ENCODE measurements at regions not wholly inside any gene's neighbourhood (a gene's known extent, or its start where the extent isn't known, plus 50 kb on each side); places are given as distances from the start of the nearest gene placed in this dataset.
"Not testable (repeated sequence)": the region's sequence is repeated elsewhere in the genome, so short reads cannot be mapped to it uniquely, and the experiment has no call there.

DNA sequence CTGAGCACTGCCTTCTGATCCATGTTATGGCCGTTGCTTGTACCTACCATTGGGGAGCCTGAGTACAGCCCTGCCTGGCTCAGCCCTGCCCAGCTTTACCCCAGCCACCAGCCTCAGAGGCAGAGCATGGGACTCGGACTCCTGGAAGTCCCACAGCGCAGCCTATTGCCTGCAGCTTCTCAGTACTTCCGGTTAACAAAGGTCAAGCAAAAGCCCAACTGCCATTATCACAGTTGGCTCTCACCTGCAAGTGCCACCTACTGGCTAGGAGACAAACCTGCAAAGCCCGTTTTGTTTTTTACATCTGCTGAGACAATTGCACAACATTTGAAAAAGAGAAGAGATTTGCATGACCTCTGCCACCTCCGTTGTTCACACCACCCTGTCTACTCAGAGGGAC is 1081.7 kb downstream of the NAALADL2 start:
- Mint-ChIP-seq H3K9me3 (peaks cover 29% of the 10 kb centered on the region), H3K4me1 (ENCODE audit: low read depth) (no peaks in the 10 kb centered on the region), H3K27ac (no peak overlapping the region), H3K36me3 (ENCODE audit: low read depth) (no peaks in the 10 kb centered on the region), H3K27me3 (ENCODE audit: insufficient read depth) (no peaks in the 10 kb centered on the region), H3K4me3 (no peak overlapping the region)
- no peak for DNase-seq (ENCODE audit: low spot score)
- intact Hi-C loops (cut with micrococcal nuclease), result no loop called here

DNA sequence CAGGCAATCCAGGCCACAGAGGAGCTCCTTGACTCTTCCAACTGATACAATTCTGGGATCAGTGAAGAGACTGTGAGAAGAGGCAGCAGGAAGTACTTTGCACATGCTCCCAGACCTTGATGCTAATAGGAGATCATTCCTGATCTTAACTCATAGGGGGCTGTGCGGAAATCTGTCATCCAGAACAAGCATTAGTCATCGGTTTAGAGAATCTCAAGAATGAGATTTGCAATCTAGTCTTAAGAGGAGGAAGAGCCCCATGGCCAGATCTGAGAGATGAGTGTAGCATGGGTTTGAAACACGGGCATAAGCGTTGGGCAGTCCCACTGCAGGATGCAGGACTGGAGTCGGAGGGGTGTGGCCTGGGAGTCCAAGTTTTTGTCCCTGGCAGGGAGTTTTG is 1081.1 kb downstream of the NAALADL2 start:
- intact Hi-C loops (cut with micrococcal nuclease), result no loop called here
- H3K4me1 Mint-ChIP-seq (ENCODE audit: low read depth), result no peaks in the 10 kb centered on the region
- H3K36me3 Mint-ChIP-seq (ENCODE audit: low read depth), result no peaks in the 10 kb centered on the region
- H3K9me3 Mint-ChIP-seq, result peaks cover 28% of the 10 kb centered on the region
- H3K27me3 Mint-ChIP-seq (ENCODE audit: insufficient read depth), result no peaks in the 10 kb centered on the region
- H3K4me3 Mint-ChIP-seq, result no peak overlapping the region
- DNase-seq (ENCODE audit: low spot score), result no peak
- no peak overlapping the region for H3K27ac Mint-ChIP-seq

DNA sequence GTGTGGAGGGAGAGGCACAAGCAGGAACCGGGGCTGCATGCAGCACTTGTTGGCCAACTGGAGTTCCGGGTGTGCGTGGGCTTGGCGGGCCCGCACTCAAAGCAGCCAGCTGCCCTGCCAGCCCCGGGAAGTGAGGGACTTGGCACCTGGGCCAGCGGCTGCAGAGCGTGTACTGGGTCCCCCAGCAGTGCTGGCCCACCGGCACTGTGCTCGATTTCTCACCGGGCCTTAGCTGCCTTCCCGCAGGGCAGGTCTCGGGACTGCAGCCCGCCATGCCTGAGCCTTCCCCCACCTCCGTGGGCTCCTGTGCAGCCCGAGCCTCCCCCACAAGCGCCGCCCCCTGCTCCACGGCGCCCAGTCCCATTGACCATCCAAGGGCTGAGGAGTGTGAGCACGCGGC is 1078.2 kb downstream of the NAALADL2 start:
- H3K4me3 Mint-ChIP-seq; H3K36me3 Mint-ChIP-seq (ENCODE audit: low read depth); H3K4me1 Mint-ChIP-seq (ENCODE audit: low read depth); H3K27me3 Mint-ChIP-seq (ENCODE audit: insufficient read depth); DNase-seq (ENCODE audit: low spot score); intact Hi-C loops (cut with micrococcal nuclease); H3K27ac Mint-ChIP-seq: not testable (repeated sequence)
- peaks cover 39% of the 10 kb centered on the region for H3K9me3 Mint-ChIP-seq

DNA sequence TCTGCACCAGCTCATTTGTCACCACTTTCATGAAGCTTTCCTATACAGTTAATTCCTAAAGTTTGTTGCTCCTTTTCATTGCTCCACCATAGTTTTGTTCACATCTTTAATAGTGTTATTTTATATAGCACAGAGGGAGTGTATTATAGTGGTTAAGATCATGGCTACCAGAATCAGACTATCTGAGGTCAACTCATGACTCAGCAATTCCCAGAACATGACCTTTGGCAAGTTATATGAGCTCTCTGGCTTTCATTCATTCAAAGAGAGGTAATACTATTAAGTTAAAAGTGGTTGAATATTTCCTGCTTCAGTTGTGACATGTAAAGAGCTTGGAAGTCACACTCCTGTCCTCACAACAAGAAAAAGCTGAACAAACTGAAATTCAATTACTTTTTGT is 1073.5 kb downstream of the NAALADL2 start:
- no peak overlapping the region for H3K27ac Mint-ChIP-seq
- no peaks in the 10 kb centered on the region for H3K4me1 Mint-ChIP-seq (ENCODE audit: low read depth)
- no peaks in the 10 kb centered on the region for H3K36me3 Mint-ChIP-seq (ENCODE audit: low read depth)
- intact Hi-C loops (cut with micrococcal nuclease), result no loop called here
- H3K27me3 Mint-ChIP-seq (ENCODE audit: insufficient read depth), result no peaks in the 10 kb centered on the region
- H3K4me3 Mint-ChIP-seq, result no peak overlapping the region
- peaks cover 31% of the 10 kb centered on the region for H3K9me3 Mint-ChIP-seq
- no peak for DNase-seq (ENCODE audit: low spot score)

DNA sequence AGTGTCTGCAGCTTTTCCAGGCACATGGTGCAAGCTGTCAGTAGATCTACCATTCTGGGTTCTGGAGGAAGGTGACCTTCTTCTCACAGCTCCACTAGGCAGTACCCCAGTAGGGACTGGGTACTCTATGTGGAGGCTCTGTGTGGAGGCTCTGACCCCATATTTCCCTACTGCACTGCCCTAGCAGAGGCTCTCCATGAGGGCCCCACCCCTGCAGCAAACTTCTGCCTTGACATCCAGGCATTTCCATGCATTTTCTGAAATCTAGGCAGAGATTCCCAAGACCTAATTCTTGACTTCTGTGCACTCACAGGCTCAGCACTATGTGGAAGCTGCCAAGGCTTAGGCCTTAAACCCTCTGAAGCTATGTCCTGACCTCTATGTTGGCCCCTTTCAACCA is 1060.0 kb downstream of the NAALADL2 start:
- Mint-ChIP-seq H3K36me3 (ENCODE audit: low read depth) (no peaks in the 10 kb centered on the region), H3K9me3 (peaks cover 6% of the 10 kb centered on the region), H3K27ac (no peak overlapping the region), H3K4me1 (ENCODE audit: low read depth) (no peaks in the 10 kb centered on the region), H3K4me3 (no peak overlapping the region), H3K27me3 (ENCODE audit: insufficient read depth) (no peaks in the 10 kb centered on the region)
- DNase-seq (ENCODE audit: low spot score), result no peak
- intact Hi-C loops (cut with micrococcal nuclease), result no loop called here

DNA sequence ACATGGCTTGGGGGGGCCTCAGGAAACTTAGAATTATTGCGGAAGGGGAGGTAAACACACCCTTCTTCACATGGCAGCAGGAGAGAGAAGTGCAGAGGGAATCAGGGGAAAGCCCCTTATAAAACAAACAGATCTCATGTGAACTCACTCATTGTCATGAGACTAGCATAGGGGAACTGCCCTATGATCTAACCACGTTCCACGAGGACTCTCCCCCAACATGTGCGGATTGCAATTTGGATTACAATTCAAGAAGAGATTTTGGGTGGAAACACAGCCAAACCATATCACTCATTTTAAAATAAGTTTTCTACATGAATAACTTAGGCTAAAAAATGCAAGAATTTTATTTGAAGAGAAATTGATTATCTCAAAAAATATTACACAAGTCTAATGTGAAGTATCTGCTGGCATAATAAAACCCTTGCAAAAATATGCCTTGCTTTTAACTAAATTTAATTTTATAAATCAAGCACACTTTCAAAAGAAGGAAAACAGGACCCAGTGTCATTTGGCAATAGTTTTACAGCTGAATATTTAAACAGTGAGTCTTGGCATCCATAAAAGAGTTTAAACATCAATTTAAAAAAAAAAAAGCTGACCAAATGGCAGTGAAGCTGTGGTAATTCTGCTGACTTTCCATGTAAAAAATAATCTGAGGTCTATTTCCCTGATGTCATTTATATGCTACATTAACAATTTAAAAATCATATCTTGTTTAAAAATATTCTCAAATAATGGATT is 1057.2 kb downstream of the NAALADL2 start:
- H3K9me3 Mint-ChIP-seq, result peaks cover 6% of the 10 kb centered on the region
- no peaks in the 10 kb centered on the region for H3K36me3 Mint-ChIP-seq (ENCODE audit: low read depth)
- intact Hi-C loops (cut with micrococcal nuclease), result no loop called here
- no peaks in the 10 kb centered on the region for H3K4me1 Mint-ChIP-seq (ENCODE audit: low read depth)
- no peak overlapping the region for H3K4me3 Mint-ChIP-seq
- DNase-seq (ENCODE audit: low spot score), result no peak
- no peaks in the 10 kb centered on the region for H3K27me3 Mint-ChIP-seq (ENCODE audit: insufficient read depth)
- no peak overlapping the region for H3K27ac Mint-ChIP-seq

DNA sequence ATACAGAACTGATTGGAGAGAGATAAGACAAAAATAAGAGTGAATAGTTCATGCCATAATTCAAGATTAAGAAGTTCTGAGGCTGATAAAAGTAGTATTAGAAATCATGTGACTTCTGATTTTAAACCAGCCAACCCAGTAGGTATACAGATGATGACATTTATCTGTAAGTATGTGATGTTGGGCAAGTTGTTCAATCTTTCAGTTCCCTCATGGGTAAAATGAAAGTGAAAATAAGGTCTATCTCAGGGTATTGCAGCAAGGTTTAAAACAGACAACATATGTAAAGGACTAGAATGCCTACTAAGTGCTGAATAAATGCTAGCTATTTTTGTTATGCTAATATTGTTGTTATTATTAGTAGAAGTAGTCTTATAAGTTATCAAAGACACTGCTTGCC is 1055.7 kb downstream of the NAALADL2 start:
- Mint-ChIP-seq H3K27me3 (ENCODE audit: insufficient read depth) (no peaks in the 10 kb centered on the region), H3K4me3 (no peak overlapping the region), H3K9me3 (peaks cover 2% of the 10 kb centered on the region), H3K27ac (no peak overlapping the region), H3K4me1 (ENCODE audit: low read depth) (no peaks in the 10 kb centered on the region), H3K36me3 (ENCODE audit: low read depth) (no peaks in the 10 kb centered on the region)
- intact Hi-C loops (cut with micrococcal nuclease), result no loop called here
- DNase-seq (ENCODE audit: low spot score), result no peak

DNA sequence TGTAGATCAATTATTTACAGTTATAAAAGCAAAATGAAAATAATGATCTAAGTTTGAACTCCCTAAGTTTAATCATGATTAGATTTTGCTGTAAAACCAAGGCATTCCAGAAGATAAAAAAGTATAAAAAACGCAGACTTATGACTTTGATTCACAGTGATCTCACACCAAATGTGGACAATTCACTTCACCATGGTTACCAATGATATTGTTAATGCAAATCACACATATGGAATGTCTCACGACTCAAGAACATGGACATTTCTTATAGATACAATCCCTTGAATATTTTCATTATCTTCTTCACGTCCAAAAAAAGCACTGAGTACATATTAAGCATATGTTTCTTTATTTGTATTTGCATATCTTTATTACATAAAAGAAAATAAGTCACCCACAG is 1054.2 kb downstream of the NAALADL2 start:
- DNase-seq (ENCODE audit: low spot score), result no peak
- Mint-ChIP-seq H3K4me1 (ENCODE audit: low read depth) (no peaks in the 10 kb centered on the region), H3K36me3 (ENCODE audit: low read depth) (no peaks in the 10 kb centered on the region), H3K27me3 (ENCODE audit: insufficient read depth) (no peaks in the 10 kb centered on the region), H3K4me3 (no peak overlapping the region), H3K27ac (no peak overlapping the region), H3K9me3 (no peaks in the 10 kb centered on the region)
- intact Hi-C loops (cut with micrococcal nuclease), result no loop called here

DNA sequence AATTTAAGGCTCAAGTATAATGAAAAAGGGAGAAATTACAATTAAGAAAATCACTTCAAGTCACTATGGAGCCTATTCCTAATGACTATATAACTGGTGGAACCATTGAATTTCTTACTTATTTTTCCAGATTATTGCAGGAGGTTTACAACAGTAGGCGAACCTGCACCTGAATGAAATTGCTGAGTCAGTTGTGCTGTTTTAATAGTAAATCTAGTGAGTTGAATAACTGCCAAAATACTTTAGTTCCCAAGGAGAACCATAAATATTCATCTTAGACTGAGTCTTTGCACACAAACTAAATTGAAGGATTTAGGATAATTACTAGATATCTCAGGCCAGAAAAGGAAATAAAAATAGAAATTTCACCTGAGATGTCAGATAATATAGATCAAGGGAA is 1052.8 kb downstream of the NAALADL2 start:
- intact Hi-C loops (cut with micrococcal nuclease), result no loop called here
- Mint-ChIP-seq H3K4me1 (ENCODE audit: low read depth) (no peaks in the 10 kb centered on the region), H3K4me3 (no peak overlapping the region), H3K27ac (no peak overlapping the region), H3K27me3 (ENCODE audit: insufficient read depth) (no peaks in the 10 kb centered on the region), H3K9me3 (no peaks in the 10 kb centered on the region), H3K36me3 (ENCODE audit: low read depth) (no peaks in the 10 kb centered on the region)
- no peak for DNase-seq (ENCODE audit: low spot score)

DNA sequence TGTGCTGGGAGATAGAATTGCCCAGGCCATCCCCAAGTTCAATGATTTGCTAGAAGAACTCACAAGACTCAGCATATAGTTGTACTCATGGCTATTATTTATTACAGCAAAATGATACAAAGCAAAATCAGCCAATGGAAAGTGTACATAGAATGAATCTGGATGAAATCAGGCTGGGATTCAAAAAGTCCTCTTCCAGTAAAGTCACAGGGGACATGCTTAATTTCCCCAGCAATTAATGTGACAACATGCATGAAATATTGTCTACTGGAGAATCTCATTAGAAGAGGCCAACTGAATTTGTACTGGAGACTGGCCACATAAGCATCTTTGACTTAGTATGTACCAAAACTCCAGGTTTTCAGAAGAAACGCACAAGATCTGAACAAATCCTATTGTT is 1043.1 kb downstream of the NAALADL2 start:
- no peaks in the 10 kb centered on the region for H3K4me1 Mint-ChIP-seq (ENCODE audit: low read depth)
- intact Hi-C loops (cut with micrococcal nuclease), result no loop called here
- no peaks in the 10 kb centered on the region for H3K27me3 Mint-ChIP-seq (ENCODE audit: insufficient read depth)
- H3K36me3 Mint-ChIP-seq (ENCODE audit: low read depth), result no peaks in the 10 kb centered on the region
- no peak overlapping the region for H3K4me3 Mint-ChIP-seq
- H3K27ac Mint-ChIP-seq, result no peak overlapping the region
- no peak for DNase-seq (ENCODE audit: low spot score)
- peaks cover 6% of the 10 kb centered on the region for H3K9me3 Mint-ChIP-seq

DNA sequence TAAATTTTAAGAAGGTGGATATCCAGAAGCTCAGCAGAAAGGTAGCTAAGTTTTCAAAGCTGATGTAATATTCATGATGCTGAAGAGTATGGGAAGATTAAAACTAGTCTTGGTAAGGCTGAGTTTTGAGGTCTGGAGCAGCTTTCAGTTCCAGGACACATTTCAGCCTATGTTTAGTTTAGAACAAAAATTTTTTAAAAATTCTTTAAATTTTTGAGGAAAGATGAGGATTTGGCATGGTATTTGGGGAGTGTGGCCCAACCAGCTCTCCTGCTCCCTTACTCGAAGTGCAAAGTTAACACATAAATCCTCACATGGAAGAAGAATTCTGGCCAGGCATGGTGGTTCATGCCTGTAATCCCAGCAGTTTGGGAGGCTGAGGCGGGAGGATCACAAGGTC is 1039.1 kb downstream of the NAALADL2 start:
- Mint-ChIP-seq H3K9me3 (no peaks in the 10 kb centered on the region), H3K4me3 (no peak overlapping the region), H3K27me3 (ENCODE audit: insufficient read depth) (no peaks in the 10 kb centered on the region), H3K27ac (no peak overlapping the region), H3K4me1 (ENCODE audit: low read depth) (no peaks in the 10 kb centered on the region), H3K36me3 (ENCODE audit: low read depth) (no peaks in the 10 kb centered on the region)
- no peak for DNase-seq (ENCODE audit: low spot score)
- intact Hi-C loops (cut with micrococcal nuclease), result no loop called here

DNA sequence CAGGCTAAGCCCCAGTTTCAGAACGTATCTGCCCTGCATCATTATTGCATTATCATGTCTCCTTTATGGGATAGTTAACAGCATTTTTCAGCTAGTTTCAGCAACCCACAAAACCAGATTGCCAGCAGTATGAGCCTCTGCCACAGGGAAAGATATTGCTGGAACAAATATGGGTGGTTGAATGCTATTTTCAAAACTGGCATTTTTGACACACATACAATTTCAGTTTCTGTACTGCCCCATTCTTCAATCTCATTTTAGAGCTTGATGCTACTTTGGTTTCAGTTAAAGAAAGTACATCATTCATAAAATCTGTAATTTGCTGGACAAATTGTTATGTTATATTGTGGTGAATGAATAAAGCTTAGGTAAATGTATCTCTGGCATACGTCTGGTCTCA is 1037.5 kb downstream of the NAALADL2 start:
- no peak for DNase-seq (ENCODE audit: low spot score)
- no peaks in the 10 kb centered on the region for H3K36me3 Mint-ChIP-seq (ENCODE audit: low read depth)
- no peaks in the 10 kb centered on the region for H3K27me3 Mint-ChIP-seq (ENCODE audit: insufficient read depth)
- no peaks in the 10 kb centered on the region for H3K4me1 Mint-ChIP-seq (ENCODE audit: low read depth)
- no peak overlapping the region for H3K27ac Mint-ChIP-seq
- H3K4me3 Mint-ChIP-seq, result no peak overlapping the region
- peaks cover 3% of the 10 kb centered on the region for H3K9me3 Mint-ChIP-seq
- intact Hi-C loops (cut with micrococcal nuclease), result no loop called here

DNA sequence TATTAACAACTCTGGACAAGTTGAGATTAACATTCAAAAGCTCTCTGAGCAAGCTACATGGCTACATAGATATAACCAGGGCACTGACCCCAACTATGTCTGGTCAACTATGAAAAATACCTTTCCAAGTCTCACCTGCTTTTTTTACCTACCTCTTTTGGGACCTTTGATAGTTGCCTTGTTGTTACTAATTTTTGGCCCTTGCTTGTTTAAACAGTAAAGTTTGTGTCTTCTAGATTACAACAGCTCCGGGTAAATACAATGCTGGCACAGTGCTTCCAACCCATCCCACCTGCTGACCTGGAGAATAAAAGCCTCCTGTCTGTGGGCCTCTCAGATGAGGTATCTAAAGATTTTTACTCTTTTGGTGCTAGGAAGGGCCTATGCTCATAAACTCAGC is 1036.6 kb downstream of the NAALADL2 start:
- H3K4me3 Mint-ChIP-seq, result no peak overlapping the region
- no peaks in the 10 kb centered on the region for H3K27me3 Mint-ChIP-seq (ENCODE audit: insufficient read depth)
- no peak for DNase-seq (ENCODE audit: low spot score)
- intact Hi-C loops (cut with micrococcal nuclease), result no loop called here
- no peaks in the 10 kb centered on the region for H3K4me1 Mint-ChIP-seq (ENCODE audit: low read depth)
- H3K9me3 Mint-ChIP-seq, result peaks cover 3% of the 10 kb centered on the region
- no peak overlapping the region for H3K27ac Mint-ChIP-seq
- no peaks in the 10 kb centered on the region for H3K36me3 Mint-ChIP-seq (ENCODE audit: low read depth)

DNA sequence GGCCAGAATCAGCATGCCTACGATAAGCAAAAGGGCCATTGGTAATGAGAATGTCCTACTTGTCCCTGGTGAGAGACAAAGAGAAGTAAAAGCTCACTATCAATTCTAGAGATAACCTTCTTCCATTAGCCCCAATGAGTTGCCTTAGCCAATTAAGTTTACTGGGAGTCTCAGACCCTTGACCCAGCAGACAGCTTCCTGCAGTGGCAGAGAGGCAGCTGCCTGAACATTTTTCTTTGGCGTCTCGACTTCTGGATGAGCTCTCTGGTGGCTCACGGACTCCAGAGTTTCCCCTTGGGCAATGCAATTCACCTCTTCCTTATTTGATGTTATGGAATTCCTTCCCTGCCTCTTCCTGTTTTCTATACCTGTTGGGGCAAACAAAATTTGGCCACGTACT is 1034.4 kb downstream of the NAALADL2 start:
- Mint-ChIP-seq H3K4me1 (ENCODE audit: low read depth) (no peaks in the 10 kb centered on the region), H3K9me3 (peaks cover 3% of the 10 kb centered on the region), H3K36me3 (ENCODE audit: low read depth) (no peaks in the 10 kb centered on the region), H3K27me3 (ENCODE audit: insufficient read depth) (no peaks in the 10 kb centered on the region), H3K27ac (no peak overlapping the region), H3K4me3 (no peak overlapping the region)
- no peak for DNase-seq (ENCODE audit: low spot score)
- intact Hi-C loops (cut with micrococcal nuclease), result no loop called here

Data from activated T-helper 1 cell treated with anti-CD3 and anti-CD28 coated beads, Interleukin-12 subunit alpha, Interleukin-12 subunit beta, Interleukin-2, Interleukin-4 antibody, amounts not matched to agents 30 ng/mL and 10 ng/mL and 1 ng/mL, durations not matched to agents 14 hours and 24 hours and 36 hours (primary cell).